ENCODE measurements at regions not wholly inside any gene's neighbourhood (a gene's known extent, or its start where the extent isn't known, plus 50 kb on each side); places are given as distances from the start of the nearest gene placed in this dataset.

DNA sequence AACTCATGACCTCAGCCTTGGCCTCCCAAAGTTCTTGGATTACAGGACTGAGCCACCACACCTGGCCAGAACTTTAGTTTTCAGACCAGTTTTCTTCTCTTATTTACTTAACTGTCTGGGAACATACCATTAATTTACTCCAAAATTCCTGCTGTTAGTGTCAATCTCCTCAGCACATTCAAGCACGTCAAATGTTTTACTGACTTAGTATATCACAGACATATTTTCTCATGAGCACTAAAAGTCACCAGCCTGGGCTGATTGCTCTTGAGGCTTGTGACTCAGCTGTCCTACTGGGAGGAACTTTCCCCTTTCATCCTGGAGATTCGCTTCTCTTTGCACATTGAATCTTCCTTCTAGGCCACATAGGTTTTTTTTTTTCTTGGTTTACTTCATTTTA, 109.6 kb downstream of the PCDH18 start:
- TF ChIP-seq, protein P1, sequence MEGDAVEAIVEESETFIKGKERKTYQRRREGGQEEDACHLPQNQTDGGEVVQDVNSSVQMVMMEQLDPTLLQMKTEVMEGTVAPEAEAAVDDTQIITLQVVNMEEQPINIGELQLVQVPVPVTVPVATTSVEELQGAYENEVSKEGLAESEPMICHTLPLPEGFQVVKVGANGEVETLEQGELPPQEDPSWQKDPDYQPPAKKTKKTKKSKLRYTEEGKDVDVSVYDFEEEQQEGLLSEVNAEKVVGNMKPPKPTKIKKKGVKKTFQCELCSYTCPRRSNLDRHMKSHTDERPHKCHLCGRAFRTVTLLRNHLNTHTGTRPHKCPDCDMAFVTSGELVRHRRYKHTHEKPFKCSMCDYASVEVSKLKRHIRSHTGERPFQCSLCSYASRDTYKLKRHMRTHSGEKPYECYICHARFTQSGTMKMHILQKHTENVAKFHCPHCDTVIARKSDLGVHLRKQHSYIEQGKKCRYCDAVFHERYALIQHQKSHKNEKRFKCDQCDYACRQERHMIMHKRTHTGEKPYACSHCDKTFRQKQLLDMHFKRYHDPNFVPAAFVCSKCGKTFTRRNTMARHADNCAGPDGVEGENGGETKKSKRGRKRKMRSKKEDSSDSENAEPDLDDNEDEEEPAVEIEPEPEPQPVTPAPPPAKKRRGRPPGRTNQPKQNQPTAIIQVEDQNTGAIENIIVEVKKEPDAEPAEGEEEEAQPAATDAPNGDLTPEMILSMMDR (IDR thresholded peaks at IDR 0.05): no peak

DNA sequence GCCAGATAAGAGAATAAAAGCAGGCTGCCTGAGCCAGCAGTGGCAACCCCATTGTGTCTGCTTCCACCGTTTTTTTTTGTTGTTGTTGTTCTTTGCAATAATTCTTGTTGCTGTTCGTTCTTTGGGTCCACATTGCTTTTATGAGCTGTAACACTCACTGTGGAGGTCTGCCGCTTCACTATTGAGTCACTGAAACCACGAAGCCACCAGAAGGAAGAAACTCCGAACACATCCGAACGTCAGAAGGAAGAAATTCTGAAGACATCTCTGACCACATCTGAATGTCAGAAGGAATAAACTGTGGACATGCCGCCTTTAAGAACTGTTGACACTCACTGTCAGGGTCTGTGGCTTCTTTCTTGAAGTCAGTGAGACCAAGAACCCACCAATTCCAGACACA, 110.5 kb downstream of the PCDH18 start:
- TF ChIP-seq, protein P1 (IDR thresholded peaks at IDR 0.05): no peak

DNA sequence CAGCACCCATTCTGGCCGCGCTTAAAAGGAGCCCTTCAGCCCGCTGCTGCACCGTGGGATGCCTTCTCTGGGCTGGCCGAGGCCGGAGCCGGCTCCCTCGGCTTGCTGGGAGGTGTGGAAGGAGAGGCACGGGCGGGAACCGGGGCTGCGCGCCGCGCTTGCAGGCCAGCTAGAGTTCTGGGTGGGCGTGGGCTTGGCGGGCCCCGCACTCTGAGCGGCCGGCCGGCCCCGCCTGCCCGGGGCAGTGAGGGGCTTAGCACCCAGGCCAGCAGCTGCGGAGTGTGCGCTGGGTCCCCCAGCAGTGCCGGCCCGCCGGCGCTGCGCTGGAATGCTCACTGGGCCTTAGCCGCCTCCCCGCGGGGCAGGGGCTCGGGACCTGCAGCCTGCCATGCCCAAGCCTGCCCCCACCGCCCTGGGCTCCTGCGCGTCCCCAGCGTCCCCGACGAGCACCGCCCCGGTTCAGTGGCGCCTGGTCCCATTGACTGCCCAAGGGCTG, 111.3 kb downstream of the PCDH18 start:
- TF ChIP-seq, protein P1 (IDR thresholded peaks at IDR 0.05): no peak

DNA sequence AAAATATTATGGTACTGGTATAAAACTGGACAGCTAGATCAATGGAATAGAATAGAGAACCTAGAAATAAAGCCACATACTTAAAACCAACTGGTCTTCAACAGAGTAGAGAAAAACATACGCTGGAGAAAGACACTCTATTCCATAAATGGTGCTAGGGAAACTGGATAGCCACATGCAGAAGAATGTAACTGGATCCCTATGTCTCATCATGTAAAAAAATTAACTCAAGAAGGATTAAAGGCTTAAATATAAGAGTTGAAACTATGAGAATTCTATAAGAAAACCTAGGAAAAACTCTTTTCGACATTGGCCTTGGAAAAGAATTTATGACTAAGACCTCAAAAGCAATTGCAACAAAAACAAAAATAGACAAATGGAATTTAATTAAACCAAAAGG, 114.6 kb downstream of the PCDH18 start:
- TF ChIP-seq, protein P1 (IDR thresholded peaks at IDR 0.05): no peak

GRCh38 chr4:137414802-137415201, 117.5 kb downstream of the PCDH18 start:
- TF ChIP-seq, protein P1 (IDR thresholded peaks at IDR 0.05): no peak

DNA sequence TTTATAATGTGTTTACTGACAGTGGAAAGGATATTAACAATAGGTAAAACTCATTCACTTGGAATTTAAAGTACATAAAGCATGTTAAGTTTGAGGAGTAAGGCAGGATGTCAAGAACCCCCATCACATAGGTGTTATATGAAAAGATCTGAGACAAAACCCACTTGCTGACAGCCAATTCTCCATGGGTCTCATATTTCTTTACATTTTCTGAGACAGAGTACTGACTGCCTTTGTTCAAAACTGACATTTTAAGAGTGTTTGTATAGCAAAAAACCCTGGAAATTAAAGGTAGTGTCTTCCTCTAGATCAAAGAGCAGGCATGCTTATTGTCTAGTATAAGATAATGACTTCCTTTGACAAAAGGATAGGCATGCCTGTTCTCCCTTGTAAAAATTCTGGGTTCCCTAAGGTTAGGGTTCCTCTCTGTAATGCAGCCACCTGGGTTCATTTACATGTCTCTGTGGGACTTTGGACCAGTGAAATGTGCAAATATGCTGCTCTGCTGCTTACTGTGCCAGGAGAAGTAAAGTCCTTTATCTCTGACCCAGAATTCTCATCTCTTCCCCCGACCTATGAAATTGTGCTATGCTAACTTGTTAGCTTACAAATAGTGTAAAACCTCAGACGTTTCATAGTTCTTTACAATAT, 123.6 kb downstream of the PCDH18 start:
- TF ChIP-seq, protein P1 (IDR thresholded peaks at IDR 0.05): no peak

DNA sequence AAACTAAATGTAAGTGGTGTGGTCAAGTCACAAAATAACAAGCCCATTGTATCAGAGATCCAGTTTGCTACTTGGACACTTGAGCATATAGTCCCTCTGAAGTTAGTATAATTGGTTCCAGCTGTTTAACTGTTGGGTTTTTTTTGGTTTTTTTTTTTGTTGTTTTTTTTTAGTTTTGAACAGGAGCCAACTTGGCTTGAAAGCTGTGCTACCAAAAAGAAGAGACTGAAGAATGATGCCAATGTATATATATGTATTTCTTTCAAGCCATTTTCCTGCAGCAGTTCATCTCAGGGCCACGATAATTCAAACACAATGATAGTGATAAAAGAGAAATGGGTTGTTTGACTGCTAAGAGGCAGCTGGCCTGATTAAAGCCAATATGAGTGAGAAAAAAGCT, 138.3 kb downstream of the PCDH18 start:
- TF ChIP-seq, protein P1 (IDR thresholded peaks at IDR 0.05): no peak

GRCh38 chr4:137393044-137393443, 139.2 kb downstream of the PCDH18 start:
- TF ChIP-seq, protein P1 (IDR thresholded peaks at IDR 0.05): no peak

Measured in LNCAP (cell line).